Right lobe of liver (tissue), 4 donors: ENCODE measurements at regions not wholly inside any gene's neighbourhood (a gene's known extent, or its start where the extent isn't known, plus 50 kb on each side); places are given as distances from the start of the nearest gene placed in this dataset.

Experiments
- CTCF ChIP-seq, 4 donors: fragments of 200-600 bp in 3 of 4; fragments of 450-650 bp in 1 of 4; IDR thresholded peaks; one replicate each; pipeline versions ENCODE4 v1.5.1 to v1.8.0; 2016 to 2022; ENCODE audit warnings: antibody characterized with exemption in 4 of 4, mild to moderate bottlenecking in 2 of 4
- POLR2A ChIP-seq: fragments of 450-650 bp; IDR thresholded peaks from one replicate; pipeline ENCODE4 v1.6.1; 2017; ENCODE audit warnings: antibody characterized with exemption, mild to moderate bottlenecking
- donor health status: DM: no; HTN: no; CAD: no.
- donor health status: DM: no; HTN: no; CAD: no.
- donor health status: DM: no; HTN: yes; CAD: no.

GRCh38 chr15:53197426-53197839, 407.3 kb upstream of the ONECUT1 start:
- TF ChIP-seq CTCF (IDR thresholded peaks at IDR 0.05) (peak; percentile 86 to 96 (median 94)), POLR2A (no peak)
